ENCODE measurements at regions not wholly inside any gene's neighbourhood (a gene's known extent, or its start where the extent isn't known, plus 50 kb on each side); places are given as distances from the start of the nearest gene placed in this dataset.

DNA sequence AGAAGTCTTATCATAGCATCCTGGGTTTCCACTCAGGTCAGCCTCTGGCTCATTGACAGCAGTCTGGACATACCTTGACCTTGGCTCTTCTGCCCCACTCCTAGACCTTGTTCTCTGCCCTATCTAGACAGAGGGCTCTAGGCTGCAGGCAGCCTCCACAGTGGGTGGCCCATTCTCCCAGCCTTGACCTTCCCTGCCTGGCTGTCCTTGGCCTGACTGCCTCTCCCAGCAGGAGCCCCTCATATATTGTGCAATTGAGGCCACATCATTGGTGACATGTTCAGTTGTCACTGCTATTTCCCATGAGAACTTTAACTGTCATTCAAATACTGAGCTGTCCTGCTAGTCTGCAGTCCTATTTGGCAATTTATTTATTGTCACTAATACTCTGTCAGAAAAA lies 503.4 kb downstream of the PLXNA4 start:
- TF ChIP-seq TARDBP (IDR thresholded peaks at IDR 0.05) (no peak), ELF4 (IDR thresholded peaks at IDR 0.05) (no peak), NFRKB (IDR thresholded peaks at IDR 0.05) (no peak), FOXK2 (IDR thresholded peaks at IDR 0.05) (no peak), FOXA1 (IDR thresholded peaks at IDR 0.05) (no peak), FOXM1 (IDR thresholded peaks at IDR 0.05; ENCODE audit: borderline replicate concordance) (no peak), CTBP1 (IDR thresholded peaks at IDR 0.05; ENCODE audit: borderline replicate concordance) (no peak), L3MBTL2 (conservative IDR thresholded peaks at IDR 0.05) (no peak), ZNF384 (IDR thresholded peaks at IDR 0.05) (no peak), SUZ12 (IDR thresholded peaks at IDR 0.05) (no peak), ARNT (IDR thresholded peaks at IDR 0.05) (no peak), SP1 (IDR thresholded peaks at IDR 0.05) (no peak)
- TF ChIP-seq, protein P1, sequence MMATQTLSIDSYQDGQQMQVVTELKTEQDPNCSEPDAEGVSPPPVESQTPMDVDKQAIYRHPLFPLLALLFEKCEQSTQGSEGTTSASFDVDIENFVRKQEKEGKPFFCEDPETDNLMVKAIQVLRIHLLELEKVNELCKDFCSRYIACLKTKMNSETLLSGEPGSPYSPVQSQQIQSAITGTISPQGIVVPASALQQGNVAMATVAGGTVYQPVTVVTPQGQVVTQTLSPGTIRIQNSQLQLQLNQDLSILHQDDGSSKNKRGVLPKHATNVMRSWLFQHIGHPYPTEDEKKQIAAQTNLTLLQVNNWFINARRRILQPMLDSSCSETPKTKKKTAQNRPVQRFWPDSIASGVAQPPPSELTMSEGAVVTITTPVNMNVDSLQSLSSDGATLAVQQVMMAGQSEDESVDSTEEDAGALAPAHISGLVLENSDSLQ (IDR thresholded peaks at IDR 0.05) = no peak
- CTCF ChIA-PET = no interaction called here
- no peak for DNase-seq (ENCODE audit: extremely low spot score)
- POLR2A ChIA-PET = no interaction called here

DNA sequence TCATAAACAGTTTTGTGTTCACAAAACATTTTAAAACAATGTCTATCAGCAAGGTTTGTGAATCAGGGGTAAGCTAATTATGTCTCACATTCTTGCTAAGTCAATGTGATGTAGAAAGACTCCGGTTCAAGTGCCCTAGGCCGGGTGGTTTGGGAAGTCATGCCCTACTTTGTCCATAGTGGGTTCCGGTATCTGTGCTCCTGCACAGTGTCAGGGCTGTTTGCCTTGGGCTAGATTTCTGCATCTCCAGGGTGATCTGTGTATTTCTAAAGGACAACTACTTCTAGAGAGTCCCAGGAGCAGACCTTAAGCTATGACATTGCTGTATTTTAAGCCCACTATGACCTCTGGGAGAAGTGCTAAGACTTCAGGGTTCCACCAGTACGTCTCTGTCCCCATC lies 504.1 kb downstream of the PLXNA4 start:
- ChIA-PET CTCF (no interaction called here), POLR2A (no interaction called here)
- TF ChIP-seq CTBP1 (IDR thresholded peaks at IDR 0.05; ENCODE audit: borderline replicate concordance) = no peak
- no peak for DNase-seq (ENCODE audit: extremely low spot score)

DNA sequence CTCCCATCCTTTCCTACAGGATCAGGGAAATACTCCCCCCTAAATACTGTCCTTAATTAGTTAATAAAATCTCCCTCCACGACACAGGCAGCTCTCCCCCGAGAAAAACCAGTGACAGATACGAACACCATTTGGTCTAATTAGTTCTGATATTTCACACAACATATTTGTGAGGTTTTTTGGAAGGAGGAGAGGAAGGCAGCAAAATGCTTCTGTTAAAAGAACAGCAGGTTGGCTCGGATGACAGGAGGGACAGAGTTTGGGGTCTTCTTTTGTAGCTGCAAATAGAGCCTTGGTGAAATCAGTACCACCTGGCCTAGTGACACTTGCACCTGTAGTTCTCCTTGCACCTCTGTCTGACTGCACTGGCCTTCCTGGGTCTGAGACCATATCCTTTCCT lies 507.0 kb downstream of the PLXNA4 start:
- ChIA-PET CTCF (no interaction called here), POLR2A (no interaction called here)
- DNase-seq (ENCODE audit: extremely low spot score) = no peak
- TF ChIP-seq BHLHE40 (IDR thresholded peaks at IDR 0.05; ENCODE audit: borderline replicate concordance) (no peak), ZNF384 (IDR thresholded peaks at IDR 0.05) (no peak), TARDBP (IDR thresholded peaks at IDR 0.05) (no peak), LEF1 (IDR thresholded peaks at IDR 0.05; ENCODE audit: borderline replicate concordance) (no peak), FOXK2 (IDR thresholded peaks at IDR 0.05) (no peak), SUZ12 (IDR thresholded peaks at IDR 0.05) (no peak), NFRKB (IDR thresholded peaks at IDR 0.05) (no peak), L3MBTL2 (conservative IDR thresholded peaks at IDR 0.05) (no peak), HDGF (IDR thresholded peaks at IDR 0.05; ENCODE audit: borderline replicate concordance) (no peak), SP1 (IDR thresholded peaks at IDR 0.05) (no peak), FOXM1 (IDR thresholded peaks at IDR 0.05; ENCODE audit: borderline replicate concordance) (no peak), ARNT (IDR thresholded peaks at IDR 0.05) (no peak), ELF4 (IDR thresholded peaks at IDR 0.05) (no peak), CTBP1 (IDR thresholded peaks at IDR 0.05; ENCODE audit: borderline replicate concordance) (no peak), FOXA1 (IDR thresholded peaks at IDR 0.05) (no peak)
- TF ChIP-seq, protein P1 (IDR thresholded peaks at IDR 0.05) = no peak

DNA sequence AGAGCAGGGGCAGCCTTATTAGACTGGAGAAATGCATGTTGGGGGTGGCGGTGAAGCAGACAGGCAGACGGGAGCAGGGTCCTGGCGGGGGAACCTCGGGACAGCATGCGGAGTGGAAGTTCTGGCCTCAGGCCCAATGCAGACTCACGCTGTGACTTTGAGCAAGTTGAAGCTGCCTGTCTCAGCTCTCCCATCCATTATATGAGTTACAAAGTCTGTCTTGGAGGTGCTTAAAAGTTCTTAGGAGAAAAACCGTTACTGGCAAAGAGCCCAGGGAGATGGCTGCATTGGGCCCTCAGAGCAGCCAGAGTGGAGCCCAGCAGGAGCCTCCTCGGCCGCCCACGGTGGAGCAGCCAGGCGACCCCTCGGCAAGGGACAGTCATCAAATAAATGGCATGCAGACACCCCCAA lies 509.5 kb downstream of the PLXNA4 start:
- ChIA-PET POLR2A (no interaction called here), CTCF (interaction anchor here (0.6 kb wide), 1 partner anchor 19 kb away, joined by 3 read pairs; no protein-coding TSS in a partner anchor)
- DNase-seq (ENCODE audit: extremely low spot score) = no peak
- TF ChIP-seq, protein P1 (IDR thresholded peaks at IDR 0.05) = no peak
- TF ChIP-seq SUZ12 (IDR thresholded peaks at IDR 0.05) = no peak
- no peak for TF ChIP-seq ARNT (IDR thresholded peaks at IDR 0.05)
- no peak for TF ChIP-seq HDGF (IDR thresholded peaks at IDR 0.05; ENCODE audit: borderline replicate concordance)
- no peak for TF ChIP-seq CTBP1 (IDR thresholded peaks at IDR 0.05; ENCODE audit: borderline replicate concordance)
- TF ChIP-seq SP1 (IDR thresholded peaks at IDR 0.05) = no peak
- TF ChIP-seq FOXM1 (IDR thresholded peaks at IDR 0.05; ENCODE audit: borderline replicate concordance) = no peak
- TF ChIP-seq BHLHE40 (IDR thresholded peaks at IDR 0.05; ENCODE audit: borderline replicate concordance) = no peak

DNA sequence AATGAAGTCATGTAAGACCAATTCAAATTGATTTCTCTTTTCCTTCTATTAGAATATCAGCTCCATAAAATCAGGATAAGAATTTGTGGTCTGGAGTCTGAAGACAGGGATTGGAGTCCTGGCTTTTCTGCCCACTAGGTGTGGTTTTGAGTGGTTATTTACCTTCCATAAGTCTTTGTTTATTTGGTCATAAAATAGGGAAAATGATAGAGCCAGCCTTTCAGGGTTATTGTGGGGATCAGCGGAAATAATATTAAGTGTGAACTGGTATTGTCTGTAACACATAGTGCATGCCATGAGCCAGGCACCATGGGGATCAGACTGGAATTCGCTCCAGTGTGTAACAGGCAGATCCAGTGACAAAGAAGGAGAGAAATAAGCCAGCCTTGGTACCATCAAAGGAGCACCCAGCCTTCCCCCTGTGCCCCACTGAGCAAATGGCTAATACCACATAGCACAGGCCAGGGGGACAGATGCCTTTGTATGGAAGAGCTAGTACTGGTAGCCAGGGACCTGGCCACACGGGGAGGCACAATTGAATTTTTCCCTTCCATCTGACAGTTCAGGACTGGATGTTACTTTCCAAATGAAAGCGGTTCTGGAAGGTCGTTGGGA lies 509.7 kb upstream of the PODXL start:
- CTCF ChIA-PET = interaction anchor here (0.6 kb wide), 1 partner anchor 18 kb away, joined by 3 read pairs; no protein-coding TSS in a partner anchor
- no peak for DNase-seq (ENCODE audit: extremely low spot score)
- no peak for TF ChIP-seq TARDBP (IDR thresholded peaks at IDR 0.05)
- TF ChIP-seq LEF1 (IDR thresholded peaks at IDR 0.05; ENCODE audit: borderline replicate concordance) = no peak
- TF ChIP-seq HDGF (IDR thresholded peaks at IDR 0.05; ENCODE audit: borderline replicate concordance) = no peak
- TF ChIP-seq BHLHE40 (IDR thresholded peaks at IDR 0.05; ENCODE audit: borderline replicate concordance) = no peak
- TF ChIP-seq ARNT (IDR thresholded peaks at IDR 0.05) = no peak
- TF ChIP-seq, protein P1 (IDR thresholded peaks at IDR 0.05) = no peak
- no peak for TF ChIP-seq ELF4 (IDR thresholded peaks at IDR 0.05)
- TF ChIP-seq FOXM1 (IDR thresholded peaks at IDR 0.05; ENCODE audit: borderline replicate concordance) = no peak
- TF ChIP-seq SP1 (IDR thresholded peaks at IDR 0.05) = no peak
- no peak for TF ChIP-seq ZNF384 (IDR thresholded peaks at IDR 0.05)
- no peak for TF ChIP-seq L3MBTL2 (conservative IDR thresholded peaks at IDR 0.05)
- TF ChIP-seq CTBP1 (IDR thresholded peaks at IDR 0.05; ENCODE audit: borderline replicate concordance) = no peak
- POLR2A ChIA-PET = no interaction called here
